DND-41 (cell line): ENCODE measurements at regions not wholly inside any gene's neighbourhood (a gene's known extent, or its start where the extent isn't known, plus 50 kb on each side); places are given as distances from the start of the nearest gene placed in this dataset.

Experiments
- ATAC-seq: fragments of 200-7000 bp; cut with Tn5 transposase; 3 replicates; pipeline ENCODE4 v1.9.1; 2021; ENCODE audit warnings: low read depth; ENCODE audit not compliant: insufficient read depth
- DNase-seq: peaks from one replicate; pipeline ENCODE4 v3.0.0-alpha.2; 2020
- H2AFZ ChIP-seq: 2 replicates; pipeline ENCODE4 v1.6.0; 2012; ENCODE audit warnings: low read depth, low read length
- H3K27ac ChIP-seq: 2 replicates; pipeline ENCODE4 v1.5.1; 2012; ENCODE audit warnings: low read length, inconsistent platforms
- H3K27me3 ChIP-seq: fragments of 200-600 bp; sonication (generic); 2 replicates; pipeline ENCODE4 v1.6.0; 2012; ENCODE audit warnings: low read length, mild to moderate bottlenecking, inconsistent platforms; ENCODE audit not compliant: insufficient read depth, poor library complexity
- H3K36me3 ChIP-seq: 2 replicates; pipeline ENCODE4 v1.5.1; 2012; ENCODE audit warnings: low read length, inconsistent platforms; ENCODE audit not compliant: insufficient read depth
- H3K4me1 ChIP-seq: 2 replicates; pipeline ENCODE4 v1.5.1; 2012; ENCODE audit warnings: mild to moderate bottlenecking, low read length; ENCODE audit not compliant: insufficient read depth
- H3K4me2 ChIP-seq: 2 replicates; pipeline ENCODE4 v1.6.0; 2012; ENCODE audit warnings: mild to moderate bottlenecking, moderate library complexity, low read length, inconsistent platforms; ENCODE audit not compliant: insufficient read depth
- H3K4me3 ChIP-seq, 2 experiments: fragments of 200-600 bp in 1 of 2; shearing (Covaris generic) in 1 of 2; 2 replicates each; pipeline ENCODE4 v1.5.1; 2012 to 2016; ENCODE audit warnings: inconsistent platforms in 2 of 2, low read length in 2 of 2, mild to moderate bottlenecking in 2 of 2, low read depth in 1 of 2, moderate library complexity in 1 of 2
- H3K79me2 ChIP-seq: 2 replicates; pipeline ENCODE4 v1.6.0; 2012; ENCODE audit warnings: low read length, inconsistent platforms; ENCODE audit not compliant: insufficient read depth
- H3K9ac ChIP-seq: 2 replicates; pipeline ENCODE4 v1.6.0; 2012; ENCODE audit warnings: low read depth, mild to moderate bottlenecking, inconsistent platforms, low read length, moderate library complexity
- H3K9me3 ChIP-seq: 2 replicates; pipeline ENCODE4 v1.5.1; 2012; ENCODE audit warnings: low read length, moderate library complexity, mild to moderate bottlenecking, inconsistent platforms; ENCODE audit not compliant: insufficient read depth, severe bottlenecking
- H4K20me1 ChIP-seq: 2 replicates; pipeline ENCODE4 v1.6.0; 2012; ENCODE audit warnings: low read length; ENCODE audit not compliant: insufficient read depth
- CTCF ChIP-seq: IDR thresholded peaks from 2 replicates; pipeline ENCODE4 v1.5.1; 2012; ENCODE audit warnings: borderline replicate concordance, low read length, moderate library complexity, mild to moderate bottlenecking; ENCODE audit not compliant: poor library complexity, severe bottlenecking; ENCODE audit errors: extremely low read depth
- EZH2 ChIP-seq: IDR thresholded peaks from 3 replicates; pipeline ENCODE4 v1.6.1; 2012; ENCODE audit warnings: borderline replicate concordance, low read depth, mild to moderate bottlenecking, moderate library complexity, low read length, inconsistent platforms; ENCODE audit not compliant: severe bottlenecking

- Histone ChIP-seq H4K20me1 (no peaks in the 10 kb centered on the region), H3K9me3 (no peaks in the 10 kb centered on the region), H3K36me3 (no peaks in the 10 kb centered on the region), H3K27me3 (no peaks in the 10 kb centered on the region), H3K9ac (no peak overlapping the region), H3K4me2 (no peak overlapping the region), H2AFZ (no peak overlapping the region), H3K4me1 (no peaks in the 10 kb centered on the region), H3K4me3 (no peak overlapping the region), H3K79me2 (no peaks in the 10 kb centered on the region), H3K27ac (no peak overlapping the region)
- TF ChIP-seq CTCF: no peak
- TF ChIP-seq EZH2: no peak
- ATAC-seq (no peak), DNase-seq (no peak)
Measured at GRCh38 chr20:19013907-19014306, 198.5 kb upstream of the SLC24A3 start.

GRCh38 chr20:19015351-19016139 is 196.9 kb upstream of the SLC24A3 start:
- DNase-seq (no peak), ATAC-seq (no peak)
- H3K36me3 ChIP-seq: no peaks in the 10 kb centered on the region
- TF ChIP-seq EZH2 (no peak), CTCF (no peak)
- no peaks in the 10 kb centered on the region for H4K20me1 ChIP-seq
- H3K9ac ChIP-seq: no peak overlapping the region
- H3K27ac ChIP-seq: no peak overlapping the region
- no peaks in the 10 kb centered on the region for H3K4me1 ChIP-seq
- no peak overlapping the region for H3K4me2 ChIP-seq
- H3K27me3 ChIP-seq: no peaks in the 10 kb centered on the region
- H3K79me2 ChIP-seq: no peaks in the 10 kb centered on the region
- H2AFZ ChIP-seq: no peak overlapping the region
- no peaks in the 10 kb centered on the region for H3K9me3 ChIP-seq
- H3K4me3 ChIP-seq: no peak overlapping the region

GRCh38 chr20:19016140-19016497 is 196.3 kb upstream of the SLC24A3 start:
- Histone ChIP-seq H3K36me3 (no peaks in the 10 kb centered on the region), H3K27ac (no peak overlapping the region), H3K9me3 (no peaks in the 10 kb centered on the region), H3K9ac (no peak overlapping the region), H3K79me2 (no peaks in the 10 kb centered on the region), H2AFZ (no peak overlapping the region), H3K4me3 (no peak overlapping the region), H3K4me1 (no peaks in the 10 kb centered on the region), H3K27me3 (no peaks in the 10 kb centered on the region), H4K20me1 (no peaks in the 10 kb centered on the region), H3K4me2 (no peak overlapping the region)
- TF ChIP-seq CTCF (no peak), EZH2 (no peak)
- ATAC-seq (no peak), DNase-seq (no peak)
